ENCODE measurements at regions not wholly inside any gene's neighbourhood (a gene's known extent, or its start where the extent isn't known, plus 50 kb on each side); places are given as distances from the start of the nearest gene placed in this dataset.
"Not testable (repeated sequence)": the region's sequence is repeated elsewhere in the genome, so short reads cannot be mapped to it uniquely, and the experiment has no call there.

- Histone ChIP-seq H3K4me1 (ENCODE audit: insufficient read depth, low read length) (no peaks in the 10 kb centered on the region), H3K36me3 (ENCODE audit: insufficient read depth, low read length) (no peaks in the 10 kb centered on the region), H4K20me1 (ENCODE audit: insufficient read depth, low read length) (no peaks in the 10 kb centered on the region), H3K9ac (ENCODE audit: low read depth, low read length) (no peak overlapping the region), H3K27ac (ENCODE audit: low read length) (no peak overlapping the region), H3K9me3 (ENCODE audit: insufficient read depth, low read length, severe bottlenecking) (no peaks in the 10 kb centered on the region), H3K79me2 (ENCODE audit: insufficient read depth, low read length) (no peaks in the 10 kb centered on the region), H3K4me2 (ENCODE audit: insufficient read depth, low read length) (no peak overlapping the region), H3K4me3 (ENCODE audit: low read depth in 1 of 2, low read length in 2 of 2) (no peak overlapping the region), H3K27me3 (ENCODE audit: insufficient read depth, low read length, poor library complexity) (no peaks in the 10 kb centered on the region), H2AFZ (ENCODE audit: low read depth, low read length) (no peak overlapping the region)
- no peak for DNase-seq
- ATAC-seq (ENCODE audit: insufficient read depth, low read depth) = no peak
- no peak for TF ChIP-seq EZH2 (IDR thresholded peaks at IDR 0.05; ENCODE audit: borderline replicate concordance, low read depth, low read length, severe bottlenecking)
- TF ChIP-seq CTCF (IDR thresholded peaks at IDR 0.05; ENCODE audit: borderline replicate concordance, extremely low read depth, low read length, poor library complexity, severe bottlenecking) = no peak
These were observed 931.1 kb upstream of the USP9Y start for GRCh38 chrY:11769937-11770336.

- H3K9me3 ChIP-seq (ENCODE audit: insufficient read depth, low read length, severe bottlenecking); H4K20me1 ChIP-seq (ENCODE audit: insufficient read depth, low read length): not testable (repeated sequence)
These were observed 921.3 kb upstream of the USP9Y start for GRCh38 chrY:11779743-11780142.

GRCh38 chrY:11789057-11789456 lies 912.0 kb upstream of the USP9Y start:
- not testable (repeated sequence) for H3K4me3 ChIP-seq (ENCODE audit: low read depth in 1 of 2, low read length in 2 of 2); H3K79me2 ChIP-seq (ENCODE audit: insufficient read depth, low read length); H3K27me3 ChIP-seq (ENCODE audit: insufficient read depth, low read length, poor library complexity); H4K20me1 ChIP-seq (ENCODE audit: insufficient read depth, low read length); H3K4me2 ChIP-seq (ENCODE audit: insufficient read depth, low read length); H3K36me3 ChIP-seq (ENCODE audit: insufficient read depth, low read length); H2AFZ ChIP-seq (ENCODE audit: low read depth, low read length); H3K9ac ChIP-seq (ENCODE audit: low read depth, low read length); H3K4me1 ChIP-seq (ENCODE audit: insufficient read depth, low read length); H3K27ac ChIP-seq (ENCODE audit: low read length); ATAC-seq (ENCODE audit: insufficient read depth, low read depth); H3K9me3 ChIP-seq (ENCODE audit: insufficient read depth, low read length, severe bottlenecking)
- DNase-seq = peak; percentile 2

More at GRCh38 chrY:11779743-11780142, 921.3 kb upstream of the USP9Y start:
- not testable (repeated sequence) for H3K4me1 ChIP-seq (ENCODE audit: insufficient read depth, low read length); H3K79me2 ChIP-seq (ENCODE audit: insufficient read depth, low read length); H3K27ac ChIP-seq (ENCODE audit: low read length); H3K9ac ChIP-seq (ENCODE audit: low read depth, low read length); ATAC-seq (ENCODE audit: insufficient read depth, low read depth); H3K4me3 ChIP-seq (ENCODE audit: low read depth in 1 of 2, low read length in 2 of 2); H3K36me3 ChIP-seq (ENCODE audit: insufficient read depth, low read length); H3K27me3 ChIP-seq (ENCODE audit: insufficient read depth, low read length, poor library complexity); DNase-seq; H2AFZ ChIP-seq (ENCODE audit: low read depth, low read length); H3K4me2 ChIP-seq (ENCODE audit: insufficient read depth, low read length)

GRCh38 chrY:11823752-11824151 lies 877.3 kb upstream of the USP9Y start:
- not testable (repeated sequence) for H3K4me3 ChIP-seq (ENCODE audit: low read depth in 1 of 2, low read length in 2 of 2); H3K27ac ChIP-seq (ENCODE audit: low read length); DNase-seq; H3K36me3 ChIP-seq (ENCODE audit: insufficient read depth, low read length); H3K9me3 ChIP-seq (ENCODE audit: insufficient read depth, low read length, severe bottlenecking); H3K9ac ChIP-seq (ENCODE audit: low read depth, low read length); H3K4me2 ChIP-seq (ENCODE audit: insufficient read depth, low read length); H3K4me1 ChIP-seq (ENCODE audit: insufficient read depth, low read length); H4K20me1 ChIP-seq (ENCODE audit: insufficient read depth, low read length); H3K79me2 ChIP-seq (ENCODE audit: insufficient read depth, low read length); H2AFZ ChIP-seq (ENCODE audit: low read depth, low read length); ATAC-seq (ENCODE audit: insufficient read depth, low read depth); H3K27me3 ChIP-seq (ENCODE audit: insufficient read depth, low read length, poor library complexity)

- H3K9ac ChIP-seq (ENCODE audit: low read depth, low read length); H4K20me1 ChIP-seq (ENCODE audit: insufficient read depth, low read length); H3K27me3 ChIP-seq (ENCODE audit: insufficient read depth, low read length, poor library complexity); H3K27ac ChIP-seq (ENCODE audit: low read length); H3K79me2 ChIP-seq (ENCODE audit: insufficient read depth, low read length); DNase-seq; H3K36me3 ChIP-seq (ENCODE audit: insufficient read depth, low read length); H3K4me2 ChIP-seq (ENCODE audit: insufficient read depth, low read length); ATAC-seq (ENCODE audit: insufficient read depth, low read depth); H3K9me3 ChIP-seq (ENCODE audit: insufficient read depth, low read length, severe bottlenecking); H3K4me3 ChIP-seq (ENCODE audit: low read depth in 1 of 2, low read length in 2 of 2); H3K4me1 ChIP-seq (ENCODE audit: insufficient read depth, low read length); H2AFZ ChIP-seq (ENCODE audit: low read depth, low read length): not testable (repeated sequence)
These were observed 866.8 kb upstream of the USP9Y start for GRCh38 chrY:11834197-11834596.
